SW480 (cell line): ENCODE measurements at regions not wholly inside any gene's neighbourhood (a gene's known extent, or its start where the extent isn't known, plus 50 kb on each side); places are given as distances from the start of the nearest gene placed in this dataset.
"Not testable (repeated sequence)": the region's sequence is repeated elsewhere in the genome, so short reads cannot be mapped to it uniquely, and the experiment has no call there.

ENCODE experiments used
- DNase-seq: peaks from one replicate; pipeline ENCODE4 v3.0.0-alpha.2; 2016; ENCODE audit warnings: low spot score

GRCh38 chr1:148357037-148357436, 126.1 kb downstream of the PPIAL4G start:
- DNase-seq: no peak

- DNase-seq: no peak
Measured at GRCh38 chr1:148355976-148356375, 127.1 kb downstream of the PPIAL4G start.

- no peak for DNase-seq
Measured at GRCh38 chr1:148354913-148355308, 128.2 kb downstream of the PPIAL4G start.

GRCh38 chr1:148354284-148354912, 128.7 kb downstream of the PPIAL4G start:
- DNase-seq: no peak

GRCh38 chr1:148353461-148354283, 129.4 kb downstream of the PPIAL4G start:
- no peak for DNase-seq

GRCh38 chr1:148352470-148353053, 130.5 kb downstream of the PPIAL4G start:
- DNase-seq: no peak

- no peak for DNase-seq
Measured at GRCh38 chr1:148347781-148348180, 135.3 kb downstream of the PPIAL4G start.

GRCh38 chr1:148345659-148346151, 137.4 kb downstream of the PPIAL4G start:
- DNase-seq: peak; percentile 13

GRCh38 chr1:148344651-148345050, 138.5 kb downstream of the PPIAL4G start:
- not testable (repeated sequence) for DNase-seq

- DNase-seq: not testable (repeated sequence)
Measured at GRCh38 chr1:148341729-148342128, 141.4 kb downstream of the PPIAL4G start.

GRCh38 chr1:148336121-148336918, 146.8 kb downstream of the PPIAL4G start:
- not testable (repeated sequence) for DNase-seq

- DNase-seq: peak; percentile 95
Measured at GRCh38 chr1:148334339-148335130, 148.6 kb downstream of the PPIAL4G start.

GRCh38 chr1:148333875-148334338, 149.2 kb downstream of the PPIAL4G start:
- peak; percentile 44 for DNase-seq

GRCh38 chr1:148328884-148329283, 154.2 kb downstream of the PPIAL4G start:
- no peak for DNase-seq

- not testable (repeated sequence) for DNase-seq
Measured at GRCh38 chr1:148325031-148325430, 158.1 kb downstream of the PPIAL4G start.

- not testable (repeated sequence) for DNase-seq
Measured at GRCh38 chr1:148324465-148324864, 158.6 kb downstream of the PPIAL4G start.

GRCh38 chr1:148320079-148320478, 163.0 kb downstream of the PPIAL4G start:
- DNase-seq: not testable (repeated sequence)

- DNase-seq: no peak
Measured at GRCh38 chr1:148318904-148319242, 164.2 kb downstream of the PPIAL4G start.

GRCh38 chr1:148318123-148318903, 164.8 kb downstream of the PPIAL4G start:
- no peak for DNase-seq

- DNase-seq: no peak
Measured at GRCh38 chr1:148317288-148317985, 165.4 kb upstream of the NBPF11 start.
